Right renal pelvis (tissue), 4 donors: ENCODE measurements at regions not wholly inside any gene's neighbourhood (a gene's known extent, or its start where the extent isn't known, plus 50 kb on each side); places are given as distances from the start of the nearest gene placed in this dataset.
"Not testable (repeated sequence)": the region's sequence is repeated elsewhere in the genome, so short reads cannot be mapped to it uniquely, and the experiment has no call there.

ENCODE experiments used
- DNase-seq, 4 donors: peaks; one replicate each; pipeline ENCODE4 v3.0.0-alpha.2; 2013; ENCODE audit warnings: low read depth in 4 of 4, low spot score in 3 of 4, missing footprints in 1 of 4

DNA sequence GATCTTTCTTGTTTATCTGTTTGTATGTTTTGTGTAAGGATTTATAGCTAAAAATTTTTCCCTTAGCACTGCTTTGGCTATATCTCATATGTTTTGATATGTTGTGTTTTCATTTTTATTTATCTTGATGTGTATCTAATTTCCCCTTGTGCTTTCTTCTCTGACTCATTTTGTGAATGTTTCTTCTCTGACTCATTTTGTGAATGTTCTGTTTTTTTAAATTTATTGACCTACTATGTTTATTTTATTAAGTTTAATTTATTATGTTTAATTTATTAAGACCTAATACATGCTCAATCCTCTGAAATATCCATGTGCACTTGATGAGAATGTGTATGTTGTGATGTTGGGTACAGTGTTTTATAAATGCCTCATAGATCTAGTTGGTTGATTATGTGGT, 793.5 kb upstream of the CADM2 start:
- DNase-seq: no peak

DNA sequence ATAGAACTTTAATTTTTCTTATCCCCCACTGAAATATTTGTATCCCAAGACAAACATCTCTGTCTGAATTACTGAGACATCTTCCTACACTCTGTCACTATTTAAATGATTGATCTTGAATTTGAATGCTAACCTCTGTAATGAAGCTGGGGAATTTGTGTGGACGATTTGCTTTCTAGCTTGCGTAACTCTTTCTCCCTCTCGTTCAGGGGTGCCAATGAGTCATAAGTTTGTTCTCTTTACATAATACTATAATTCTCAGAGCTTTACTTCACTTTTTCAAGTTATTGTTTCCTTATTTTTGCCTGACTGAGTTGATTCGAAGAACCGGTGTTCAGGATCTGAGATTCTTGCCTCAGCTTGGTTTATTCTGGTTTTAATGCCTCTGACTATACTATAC, 783.3 kb upstream of the CADM2 start:
- DNase-seq: no peak

DNA sequence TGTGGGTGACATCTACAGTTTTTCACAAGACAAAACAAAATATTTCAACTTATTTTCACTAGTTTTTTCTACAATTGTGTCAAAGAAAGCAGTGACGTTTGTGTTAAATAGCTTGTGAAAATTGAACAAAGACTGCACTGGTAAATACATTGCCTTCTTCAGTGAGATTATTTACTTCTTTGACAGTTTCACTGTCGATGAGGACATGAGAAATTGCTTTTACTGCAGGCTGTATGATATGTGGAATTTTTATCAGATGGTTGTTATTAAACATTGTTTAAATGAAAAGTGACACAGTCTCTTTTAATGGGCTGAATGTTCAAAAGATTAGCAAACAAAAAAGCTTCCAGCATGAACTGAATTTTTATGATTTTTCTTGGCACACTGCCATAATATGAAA, 773.9 kb upstream of the CADM2 start:
- no peak for DNase-seq

DNA sequence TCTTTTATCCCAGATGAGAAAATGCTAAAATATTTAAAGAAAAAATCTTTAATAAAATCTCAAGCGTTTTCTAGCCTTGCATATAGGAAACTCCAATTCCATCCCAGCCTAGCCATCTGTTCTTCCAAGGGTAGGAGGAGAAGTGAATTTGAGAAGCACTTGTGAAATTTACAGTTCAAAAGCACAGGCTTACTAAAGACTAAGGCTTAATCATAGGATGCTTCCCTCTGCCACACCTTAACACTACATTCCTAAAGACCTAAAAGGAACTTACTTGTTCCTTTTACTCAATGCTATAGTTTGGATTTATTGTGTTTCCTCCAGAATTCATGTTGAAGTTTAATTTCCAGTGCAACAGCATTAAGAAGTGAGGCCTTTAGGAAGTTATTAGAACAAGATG, 764.8 kb upstream of the CADM2 start:
- DNase-seq: no peak

DNA sequence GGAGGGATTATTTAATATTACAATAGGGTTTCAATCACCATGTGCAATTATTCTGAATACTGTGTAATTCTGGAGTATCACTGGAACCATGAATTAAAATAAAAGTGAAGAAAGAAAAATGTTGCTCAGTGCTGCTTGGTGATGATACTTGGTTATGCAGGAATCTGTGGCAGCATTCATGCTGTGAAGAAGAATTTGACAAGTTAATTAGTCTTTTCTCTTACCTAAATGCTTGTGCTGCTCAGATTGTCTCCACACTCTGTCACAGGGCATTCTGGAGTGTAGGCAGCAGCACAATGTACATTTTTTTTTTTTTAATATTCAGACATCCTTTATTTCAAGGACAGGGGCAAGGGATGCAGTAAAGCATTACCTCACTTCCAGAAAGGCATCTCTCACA, 749.3 kb upstream of the CADM2 start:
- no peak for DNase-seq

DNA sequence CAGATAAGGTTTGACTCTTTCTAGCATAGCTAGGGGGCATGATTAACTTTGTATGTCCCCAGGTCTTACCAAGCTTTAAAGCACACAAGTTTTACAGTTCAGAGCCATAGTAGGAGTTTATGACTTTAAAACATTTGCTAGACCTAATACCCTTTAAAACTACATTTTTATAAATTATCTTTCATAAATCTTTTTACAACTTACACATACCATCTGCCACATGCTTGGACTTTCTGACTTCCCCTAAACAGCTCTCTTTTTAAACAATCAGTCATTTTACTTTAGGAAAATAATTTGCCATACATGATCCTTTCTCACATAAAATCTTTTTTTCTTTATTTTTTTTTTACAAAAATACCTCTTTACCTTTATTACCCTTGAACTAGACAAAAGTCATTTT, 735.3 kb upstream of the CADM2 start:
- DNase-seq: no peak

DNA sequence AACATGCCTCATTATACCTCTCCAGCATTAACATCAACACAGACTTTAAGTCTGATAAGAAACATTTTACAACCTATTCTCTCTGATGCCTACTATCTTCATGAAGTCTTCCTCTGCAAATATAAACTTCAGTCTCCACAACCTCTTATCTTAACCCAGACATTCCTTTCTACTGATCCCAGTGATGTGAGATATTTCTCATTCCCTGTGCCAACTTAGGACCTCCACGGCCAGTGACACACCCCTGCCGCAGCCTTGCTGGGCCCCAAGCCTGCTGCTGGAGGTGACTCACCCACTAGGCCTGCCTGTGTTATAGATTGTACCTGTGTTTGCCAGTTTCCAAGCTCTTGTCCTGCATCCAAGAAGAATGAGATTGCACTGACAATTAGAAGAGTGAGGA, 734.5 kb upstream of the CADM2 start:
- no peak for DNase-seq

DNA sequence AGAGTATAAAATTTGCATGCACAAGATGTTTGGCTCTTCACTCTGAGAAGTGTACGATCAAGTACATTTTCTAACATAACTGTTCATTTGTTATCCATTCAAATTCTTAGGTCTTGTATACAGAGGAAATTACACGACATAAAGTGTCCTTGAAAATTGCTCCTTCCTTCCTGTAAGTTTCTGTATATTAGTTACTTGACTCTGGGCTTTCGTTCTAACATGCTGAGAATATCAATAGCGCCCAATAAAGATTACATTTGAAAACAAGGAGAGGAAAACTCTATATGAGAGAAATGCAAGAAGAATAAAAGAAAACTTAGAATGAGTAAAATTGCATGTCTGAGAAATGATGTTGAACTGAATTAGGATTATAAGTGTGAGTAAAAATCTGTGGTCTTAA, 722.5 kb upstream of the CADM2 start:
- DNase-seq: no peak

DNA sequence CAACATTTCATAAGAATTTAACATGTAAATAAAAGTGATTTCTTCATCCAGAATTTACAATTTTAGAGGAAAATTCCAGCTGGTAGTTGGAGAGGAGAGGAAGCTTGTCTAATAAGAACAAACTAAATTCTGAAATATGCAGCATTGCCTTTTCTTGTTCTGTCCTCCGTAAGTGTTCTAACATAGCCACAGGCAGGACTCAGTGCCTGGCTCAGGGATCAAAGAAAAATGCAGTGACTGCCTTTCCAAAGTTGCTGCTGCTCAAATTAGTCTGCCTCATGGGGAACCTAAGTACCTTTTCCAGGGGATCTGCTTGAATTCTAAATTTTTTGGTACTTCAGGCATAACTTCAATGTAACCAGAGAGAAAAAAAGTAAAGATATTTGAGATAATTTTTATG, 713.0 kb upstream of the CADM2 start:
- DNase-seq: no peak

DNA sequence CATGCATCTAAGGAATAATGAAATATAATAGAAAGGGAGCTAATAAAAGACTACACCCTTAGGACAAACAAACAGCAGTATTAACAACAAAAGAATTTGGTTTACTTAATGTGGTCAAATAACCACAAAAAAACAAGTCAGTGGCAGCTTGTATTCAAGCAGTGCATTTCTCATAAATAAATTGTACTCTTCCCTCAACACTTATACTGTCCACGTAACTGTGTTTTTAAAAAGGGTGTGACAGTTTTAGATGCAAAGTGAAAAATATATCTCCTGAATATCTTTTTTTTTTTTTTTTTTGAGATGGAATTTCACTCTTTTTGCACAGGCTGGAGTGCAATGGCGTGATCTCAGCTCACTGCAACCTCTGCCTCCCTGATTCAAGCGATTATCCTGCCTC, 698.2 kb upstream of the CADM2 start:
- no peak for DNase-seq

DNA sequence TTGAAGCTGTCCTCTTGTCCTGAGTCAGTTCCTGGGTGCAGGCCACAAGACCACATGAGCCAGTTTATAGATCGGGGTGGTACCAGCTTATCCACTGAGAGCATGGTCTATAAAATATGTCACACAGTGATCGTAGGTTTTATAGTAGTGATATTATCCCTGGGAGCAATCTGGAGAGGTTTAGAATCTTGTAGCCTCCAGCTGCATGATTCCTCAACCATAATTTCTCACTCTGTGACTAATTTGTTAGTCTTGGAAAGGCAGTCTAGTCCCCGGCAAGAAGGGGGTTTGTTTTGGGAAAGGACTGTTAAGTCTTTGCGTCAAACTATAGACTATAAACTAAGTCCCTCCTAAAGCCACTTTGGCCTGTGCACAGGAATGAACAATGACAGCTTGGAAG, 693.0 kb upstream of the CADM2 start:
- no peak for DNase-seq

DNA sequence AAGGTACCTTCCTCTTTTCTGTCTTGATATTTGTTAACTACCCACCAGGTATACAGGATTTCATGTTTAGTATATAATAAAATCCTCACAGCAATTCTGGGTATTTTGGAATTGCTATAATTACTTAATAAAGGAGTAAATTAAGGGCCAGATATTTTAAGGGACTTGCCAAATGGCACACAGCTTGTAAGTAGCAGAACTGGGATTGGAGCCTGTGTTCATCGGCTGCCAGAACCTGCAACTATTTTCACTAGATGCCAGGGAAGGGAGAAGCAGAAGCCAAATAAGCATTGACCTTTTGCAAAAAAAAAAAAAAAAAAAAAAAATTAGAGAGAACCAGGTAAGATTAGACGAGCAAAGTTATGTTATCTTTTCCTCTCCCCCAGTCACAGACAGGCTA, 683.3 kb upstream of the CADM2 start:
- DNase-seq: no peak

DNA sequence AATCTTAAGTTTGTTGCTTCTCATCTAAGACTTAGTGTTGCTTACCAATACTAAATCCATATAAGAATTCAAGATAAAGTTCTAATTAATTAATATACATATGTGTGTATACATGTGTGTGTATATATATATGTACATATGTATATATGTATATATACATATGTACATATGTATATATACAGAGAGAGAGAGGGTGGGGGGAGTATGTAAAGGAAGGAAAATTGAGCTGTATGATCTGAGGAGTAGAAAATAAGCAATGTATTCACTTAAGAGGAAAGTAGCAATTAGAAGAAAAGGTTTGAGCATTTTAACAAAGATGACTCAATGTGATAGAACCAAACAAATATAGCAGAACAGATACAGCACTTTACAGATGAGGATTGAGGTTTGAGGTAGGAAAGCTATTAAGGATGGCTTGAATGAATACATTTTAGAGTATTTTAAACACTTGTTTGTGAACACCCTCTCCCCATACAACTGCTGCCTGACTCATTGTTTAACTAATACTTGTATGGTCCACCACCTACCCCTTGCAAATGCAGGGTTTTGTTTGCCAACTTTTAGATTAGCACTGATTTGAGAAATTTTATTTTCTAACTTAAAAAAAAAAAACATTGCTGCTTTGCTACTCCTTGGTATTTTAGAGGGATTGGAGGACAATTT, 681.1 kb upstream of the CADM2 start:
- DNase-seq: no peak

DNA sequence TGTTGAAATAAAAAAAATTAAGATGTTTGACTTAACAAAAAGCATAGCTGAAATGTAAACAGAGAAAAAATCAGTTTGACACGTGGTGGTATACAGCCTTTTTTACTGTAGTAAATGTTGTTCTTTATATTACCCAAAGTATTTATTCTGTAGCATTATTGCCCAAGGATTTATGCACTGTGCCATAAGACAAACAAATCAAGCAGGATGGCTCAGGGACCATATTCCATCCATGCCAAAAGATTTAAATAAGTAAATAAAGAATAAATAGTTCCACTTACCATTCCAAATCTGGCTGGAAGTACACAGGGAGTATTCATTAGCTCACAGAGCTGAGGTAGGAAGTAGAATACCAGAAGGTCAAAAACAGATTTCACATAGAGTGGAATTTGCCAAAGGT, 666.7 kb upstream of the CADM2 start:
- DNase-seq: no peak

DNA sequence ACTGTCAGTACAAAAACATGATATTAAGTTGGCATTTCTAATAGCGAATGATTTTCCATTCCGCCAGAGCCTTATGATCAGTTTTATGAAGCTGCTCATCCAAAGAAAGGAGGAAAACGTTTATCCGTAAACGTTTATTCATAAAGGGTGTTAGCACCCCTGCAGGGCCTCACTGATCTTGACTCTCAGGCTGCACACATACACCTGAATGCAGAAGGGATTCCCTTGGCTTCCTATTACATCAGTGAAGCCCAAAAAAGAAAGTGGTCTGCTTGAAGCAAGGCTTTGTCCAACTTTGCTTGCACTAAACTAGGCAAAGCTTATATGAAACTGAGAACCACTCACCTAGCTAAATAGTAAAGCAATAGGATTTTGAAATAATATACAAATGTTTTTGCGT, 659.5 kb upstream of the CADM2 start:
- no peak for DNase-seq

DNA sequence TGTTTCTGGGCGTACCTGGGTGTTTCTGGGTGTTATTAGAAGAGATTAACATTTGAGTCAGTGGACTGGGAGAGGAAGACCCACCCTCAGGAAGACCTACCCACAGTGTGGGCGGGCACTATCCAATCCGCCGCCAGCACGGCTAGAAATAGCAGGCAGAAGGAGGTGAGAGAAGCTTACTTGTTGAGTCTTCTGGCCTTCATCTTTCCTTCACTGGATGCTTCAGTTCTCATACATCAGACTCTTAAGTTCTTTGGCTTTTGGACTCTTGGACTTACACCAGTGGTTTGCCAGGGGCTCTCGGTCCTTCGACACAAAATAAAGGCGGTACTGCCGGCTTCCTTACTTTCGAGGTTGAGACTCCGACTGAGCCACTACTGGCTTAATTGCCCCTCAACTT, 654.6 kb upstream of the CADM2 start:
- DNase-seq: no peak

DNA sequence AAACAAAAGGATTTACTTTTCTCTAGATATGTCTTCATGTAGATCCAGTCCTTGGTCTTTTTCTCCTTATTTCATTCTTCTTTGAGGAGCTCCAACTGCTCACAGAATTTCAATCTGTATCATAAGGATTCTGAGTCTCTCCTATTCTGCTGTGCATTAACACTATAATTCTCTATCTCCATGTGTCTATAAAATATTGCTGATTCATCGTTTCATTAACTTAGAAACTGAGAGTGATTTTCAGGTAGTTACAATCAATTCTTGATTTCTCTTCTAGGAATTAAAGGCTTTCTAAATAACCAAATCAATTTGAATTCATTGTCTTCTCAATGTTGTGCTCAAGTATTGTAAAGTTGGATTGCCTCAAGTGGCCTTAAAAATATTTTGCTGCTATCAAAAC, 651.5 kb upstream of the CADM2 start:
- DNase-seq: no peak

DNA sequence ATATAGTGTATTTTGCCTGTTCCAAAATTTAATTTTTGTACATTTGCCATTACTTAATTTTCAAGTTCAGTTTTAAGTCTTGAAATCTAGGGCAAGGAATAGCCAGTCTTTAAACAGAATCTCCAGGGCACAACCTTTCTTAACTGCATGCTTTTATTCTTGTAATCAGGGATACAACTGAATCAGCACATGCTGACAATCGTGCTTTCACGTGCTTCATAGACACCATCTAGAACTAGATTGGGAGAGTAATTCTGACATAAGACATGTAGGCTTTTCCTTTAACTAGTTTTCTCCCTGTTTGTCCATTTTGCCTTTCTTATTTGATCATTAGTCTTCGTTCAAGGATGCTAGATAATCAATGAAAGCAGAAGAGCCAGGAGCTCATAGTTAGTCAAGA, 650.4 kb upstream of the CADM2 start:
- no peak for DNase-seq

DNA sequence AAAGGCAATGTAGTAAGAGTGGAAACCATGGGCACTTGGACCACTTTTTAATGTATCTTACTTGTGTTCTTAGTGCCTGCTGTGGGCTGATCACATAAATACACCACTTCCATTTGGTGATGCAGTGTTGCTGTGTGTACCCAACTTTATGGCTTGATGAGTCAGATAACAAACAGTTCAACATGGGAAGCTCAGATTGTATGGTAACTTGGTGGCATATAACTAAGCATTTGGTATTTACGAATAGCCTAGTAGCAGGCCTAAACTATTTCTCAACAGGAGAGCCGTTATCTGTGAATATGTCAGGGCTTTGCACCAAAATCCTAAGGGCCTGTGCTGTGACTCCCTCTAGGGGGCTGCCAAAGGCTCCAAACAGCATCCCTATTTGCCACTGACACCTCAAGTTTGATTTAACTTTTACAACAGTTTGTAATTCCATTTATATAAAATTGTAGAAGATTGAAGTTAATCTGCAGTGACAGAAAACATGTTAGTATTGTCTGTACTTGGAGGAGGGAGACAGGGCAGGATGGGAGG, 640.4 kb upstream of the CADM2 start:
- DNase-seq: no peak

DNA sequence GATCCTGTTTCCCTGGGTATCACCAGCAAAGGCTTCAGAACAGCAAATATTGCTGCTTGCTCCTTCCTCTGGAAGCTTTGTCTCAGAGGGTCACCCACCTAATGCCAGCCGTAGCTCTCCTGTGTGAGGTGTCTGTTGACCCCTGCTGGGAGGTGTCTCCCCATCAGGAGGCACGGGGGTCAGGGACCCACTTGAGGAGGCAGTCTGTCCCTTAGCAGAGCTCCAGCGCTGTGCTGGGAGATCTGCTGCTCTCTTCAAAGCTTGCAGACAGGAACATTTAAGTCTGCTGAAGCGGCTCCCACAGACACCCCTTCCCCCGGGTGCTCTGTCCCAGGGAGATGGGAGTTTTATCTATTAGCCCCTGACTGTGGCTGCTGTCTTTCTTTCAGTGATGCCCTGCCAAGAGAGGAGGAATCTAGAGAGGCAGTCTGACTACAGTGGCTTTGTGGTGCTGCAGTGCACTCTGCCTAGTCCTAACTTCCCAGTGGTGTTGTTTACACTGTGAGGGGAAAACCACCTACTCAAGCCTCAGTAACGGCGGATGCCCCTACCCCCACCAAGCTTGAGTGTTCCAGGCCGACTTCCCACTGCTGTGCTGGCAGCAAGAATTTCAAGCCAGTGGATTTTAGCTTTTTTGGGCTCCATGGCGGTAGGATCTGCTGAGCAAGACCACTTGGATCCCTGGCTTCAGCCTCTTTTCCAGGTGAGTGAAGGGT, 593.1 kb upstream of the CADM2 start:
- not testable (repeated sequence) for DNase-seq
